Fibroblast of lung (primary cell): ENCODE measurements at regions not wholly inside any gene's neighbourhood (a gene's known extent, or its start where the extent isn't known, plus 50 kb on each side); places are given as distances from the start of the nearest gene placed in this dataset.

ENCODE experiments used
- CTCF ChIP-seq, 2 donors: IDR thresholded peaks in 1 of 2; conservative IDR thresholded peaks in 1 of 2; 1 replicate in 1 of 2; 2 replicates in 1 of 2; pipeline ENCODE4 v1.5.1; 2011 to 2012; ENCODE audit warnings: low read length in 2 of 2, control low read depth in 1 of 2, inconsistent platforms in 1 of 2, low read depth in 1 of 2, mild to moderate bottlenecking in 1 of 2
- EZH2 ChIP-seq: IDR thresholded peaks from 2 replicates; pipeline ENCODE4 v1.5.1; 2012; ENCODE audit warnings: low read length, control low read depth, mild to moderate bottlenecking; ENCODE audit errors: missing control alignments

- TF ChIP-seq CTCF (conservative IDR thresholded peaks at IDR 0.05 in 1 of 2, IDR thresholded peaks at IDR 0.05 in 1 of 2; ENCODE audit: low read depth in 1 of 2, low read length in 2 of 2) (no peak), EZH2 (no peak)
These were observed 192.0 kb downstream of the SYT10 start for GRCh38 chr12:33247625-33248024.
